KMS-11 (cell line): ENCODE measurements at regions not wholly inside any gene's neighbourhood (a gene's known extent, or its start where the extent isn't known, plus 50 kb on each side); places are given as distances from the start of the nearest gene placed in this dataset.

Source experiments
- H2AFZ ChIP-seq: fragments of 200-600 bp; sonication (generic); 2 replicates; pipeline ENCODE4 v1.6.1; 2016; ENCODE audit warnings: antibody characterized with exemption, mixed run types, low read depth
- H3K27ac ChIP-seq: fragments of 200-600 bp; sonication (generic); 2 replicates; pipeline ENCODE4 v1.6.1; 2016; ENCODE audit warnings: mild to moderate bottlenecking, mixed run types
- H3K27me3 ChIP-seq: fragments of 200-600 bp; sonication (generic); 2 replicates; pipeline ENCODE4 v1.6.1; 2017; ENCODE audit warnings: mild to moderate bottlenecking, low read depth, mixed run types, moderate library complexity; ENCODE audit not compliant: insufficient read depth
- H3K36me3 ChIP-seq: fragments of 200-600 bp; sonication (generic); 2 replicates; pipeline ENCODE4 v1.6.1; 2017; ENCODE audit warnings: mild to moderate bottlenecking, mixed run types; ENCODE audit not compliant: insufficient read depth
- H3K4me1 ChIP-seq: fragments of 200-600 bp; sonication (generic); 2 replicates; pipeline ENCODE4 v1.6.1; 2016; ENCODE audit warnings: mild to moderate bottlenecking, low read depth, mixed run types; ENCODE audit not compliant: poor library complexity, severe bottlenecking
- H3K4me2 ChIP-seq: fragments of 200-600 bp; sonication (generic); 2 replicates; pipeline ENCODE4 v1.7.0; 2016; ENCODE audit warnings: mild to moderate bottlenecking, mixed run types
- H3K4me3 ChIP-seq: fragments of 200-600 bp; sonication (generic); IDR thresholded peaks from 2 replicates; pipeline ENCODE4 v1.6.1; 2017; ENCODE audit warnings: low read depth, low read length, mixed read lengths; ENCODE audit not compliant: insufficient read depth
- H3K79me2 ChIP-seq: fragments of 200-600 bp; sonication (generic); 2 replicates; pipeline ENCODE4 v1.6.1; 2016; ENCODE audit warnings: low read depth, mixed run types; ENCODE audit not compliant: insufficient read depth
- H3K9ac ChIP-seq: fragments of 200-600 bp; sonication (generic); 2 replicates; pipeline ENCODE4 v1.6.1; 2016; ENCODE audit warnings: mild to moderate bottlenecking, mixed run types
- H4K20me1 ChIP-seq: fragments of 200-600 bp; sonication (generic); 2 replicates; pipeline ENCODE4 v1.6.1; 2016; ENCODE audit warnings: mild to moderate bottlenecking, mixed run types; ENCODE audit not compliant: insufficient read depth
- TF ChIP-seq, protein P1 (sequence below): fragments of 200-600 bp; sonication (generic); conservative IDR thresholded peaks from 2 replicates; pipeline ENCODE4 v1.6.1; 2017; ENCODE audit warnings: low read depth, mild to moderate bottlenecking, antibody characterized with exemption, low read length, moderate library complexity, mixed read lengths

DNA sequence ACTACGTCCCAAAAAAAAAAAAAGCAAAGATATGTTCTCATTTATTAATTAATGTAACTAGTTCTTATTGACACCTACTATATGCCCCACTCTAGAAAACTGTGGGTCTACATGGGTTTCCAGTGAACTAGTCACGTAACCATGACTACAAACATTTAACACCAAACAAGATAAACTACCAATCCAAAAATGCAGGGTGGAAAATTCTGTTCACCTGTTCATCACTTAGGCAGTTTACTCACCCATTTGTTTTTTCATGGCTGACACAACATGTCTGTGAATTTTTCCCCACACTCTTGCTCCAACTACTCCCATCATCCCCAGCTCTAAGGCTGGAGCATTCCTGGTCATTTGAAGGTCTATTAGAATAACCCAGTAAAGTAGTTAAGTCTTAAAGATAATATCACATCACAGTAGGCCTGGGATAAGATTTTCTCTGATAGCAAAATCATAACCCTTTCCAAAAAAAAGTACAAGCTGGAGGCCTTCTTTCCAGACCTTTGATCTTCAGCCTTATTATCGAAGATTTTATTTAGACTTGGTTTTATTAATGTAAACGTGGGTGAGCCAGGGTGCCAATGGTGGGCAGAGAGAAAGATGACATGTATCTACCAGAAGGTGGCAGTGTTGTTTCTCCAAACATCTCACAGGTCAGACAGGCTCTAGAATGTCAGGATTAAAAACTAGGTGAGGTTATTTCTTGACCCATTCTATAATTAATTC, 61.6 kb upstream of the DAAM1 start:
- Histone ChIP-seq H3K36me3 (no peaks in the 10 kb centered on the region), H3K79me2 (no peaks in the 10 kb centered on the region), H4K20me1 (no peaks in the 10 kb centered on the region), H3K4me2 (no peak overlapping the region), H3K4me1 (no peaks in the 10 kb centered on the region), H3K9ac (no peak overlapping the region), H3K4me3 (no peak overlapping the region), H3K27me3 (no peaks in the 10 kb centered on the region), H2AFZ (no peak overlapping the region), H3K27ac (no peak overlapping the region)
- TF ChIP-seq, protein P1, sequence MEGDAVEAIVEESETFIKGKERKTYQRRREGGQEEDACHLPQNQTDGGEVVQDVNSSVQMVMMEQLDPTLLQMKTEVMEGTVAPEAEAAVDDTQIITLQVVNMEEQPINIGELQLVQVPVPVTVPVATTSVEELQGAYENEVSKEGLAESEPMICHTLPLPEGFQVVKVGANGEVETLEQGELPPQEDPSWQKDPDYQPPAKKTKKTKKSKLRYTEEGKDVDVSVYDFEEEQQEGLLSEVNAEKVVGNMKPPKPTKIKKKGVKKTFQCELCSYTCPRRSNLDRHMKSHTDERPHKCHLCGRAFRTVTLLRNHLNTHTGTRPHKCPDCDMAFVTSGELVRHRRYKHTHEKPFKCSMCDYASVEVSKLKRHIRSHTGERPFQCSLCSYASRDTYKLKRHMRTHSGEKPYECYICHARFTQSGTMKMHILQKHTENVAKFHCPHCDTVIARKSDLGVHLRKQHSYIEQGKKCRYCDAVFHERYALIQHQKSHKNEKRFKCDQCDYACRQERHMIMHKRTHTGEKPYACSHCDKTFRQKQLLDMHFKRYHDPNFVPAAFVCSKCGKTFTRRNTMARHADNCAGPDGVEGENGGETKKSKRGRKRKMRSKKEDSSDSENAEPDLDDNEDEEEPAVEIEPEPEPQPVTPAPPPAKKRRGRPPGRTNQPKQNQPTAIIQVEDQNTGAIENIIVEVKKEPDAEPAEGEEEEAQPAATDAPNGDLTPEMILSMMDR, result peak; percentile 70

DNA sequence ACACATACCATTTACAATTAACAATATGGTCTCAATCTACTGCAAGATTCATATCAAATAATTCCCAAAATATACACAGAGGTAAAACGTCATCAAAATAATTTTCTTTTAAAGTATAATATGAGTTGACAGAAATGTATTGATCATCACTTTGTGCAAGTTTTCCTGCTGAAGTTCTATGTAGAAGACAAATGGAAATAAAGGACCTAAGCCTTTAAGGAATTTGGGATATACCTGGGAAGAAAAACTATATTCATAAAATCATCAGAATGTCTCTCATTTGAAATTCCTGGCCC, 61.1 kb upstream of the DAAM1 start:
- H4K20me1 ChIP-seq, result no peaks in the 10 kb centered on the region

DNA sequence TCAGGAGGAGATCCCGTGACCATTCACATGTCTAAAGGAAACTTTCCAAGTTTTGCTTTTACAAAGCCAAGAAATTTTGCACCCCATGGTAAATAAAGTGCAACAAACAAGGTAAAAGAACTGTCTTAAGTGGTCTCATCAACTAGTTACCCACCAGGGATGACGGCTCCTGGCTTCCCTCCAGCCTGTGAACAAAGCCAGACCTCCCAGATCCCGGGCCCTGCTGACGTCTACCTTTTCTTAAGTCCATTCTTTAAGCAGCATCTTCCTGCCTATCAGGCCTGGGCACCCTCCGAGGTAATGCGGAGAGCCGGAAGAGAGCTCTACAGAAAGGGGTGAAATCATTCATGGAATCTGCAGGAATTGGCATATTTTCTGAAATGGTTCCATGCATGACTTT, 58.0 kb upstream of the DAAM1 start:
- no peak overlapping the region for H3K4me3 ChIP-seq
- no peaks in the 10 kb centered on the region for H3K4me1 ChIP-seq
- no peak overlapping the region for H3K9ac ChIP-seq
- H3K36me3 ChIP-seq, result no peaks in the 10 kb centered on the region
- no peaks in the 10 kb centered on the region for H3K27me3 ChIP-seq
- H3K79me2 ChIP-seq, result no peaks in the 10 kb centered on the region
- TF ChIP-seq, protein P1, result no peak
- no peak overlapping the region for H2AFZ ChIP-seq
- no peak overlapping the region for H3K27ac ChIP-seq
- H3K4me2 ChIP-seq, result no peak overlapping the region
- H4K20me1 ChIP-seq, result no peaks in the 10 kb centered on the region

More for the DNA sequence above, 61.1 kb upstream of the DAAM1 start:
- H3K79me2 ChIP-seq, result no peaks in the 10 kb centered on the region
- no peak overlapping the region for H3K27ac ChIP-seq
- no peaks in the 10 kb centered on the region for H3K4me1 ChIP-seq
- no peaks in the 10 kb centered on the region for H3K36me3 ChIP-seq
- TF ChIP-seq, protein P1, result no peak
- H3K4me2 ChIP-seq, result no peak overlapping the region
- H3K9ac ChIP-seq, result no peak overlapping the region
- H2AFZ ChIP-seq, result no peak overlapping the region
- H3K27me3 ChIP-seq, result no peaks in the 10 kb centered on the region
- no peak overlapping the region for H3K4me3 ChIP-seq

DNA sequence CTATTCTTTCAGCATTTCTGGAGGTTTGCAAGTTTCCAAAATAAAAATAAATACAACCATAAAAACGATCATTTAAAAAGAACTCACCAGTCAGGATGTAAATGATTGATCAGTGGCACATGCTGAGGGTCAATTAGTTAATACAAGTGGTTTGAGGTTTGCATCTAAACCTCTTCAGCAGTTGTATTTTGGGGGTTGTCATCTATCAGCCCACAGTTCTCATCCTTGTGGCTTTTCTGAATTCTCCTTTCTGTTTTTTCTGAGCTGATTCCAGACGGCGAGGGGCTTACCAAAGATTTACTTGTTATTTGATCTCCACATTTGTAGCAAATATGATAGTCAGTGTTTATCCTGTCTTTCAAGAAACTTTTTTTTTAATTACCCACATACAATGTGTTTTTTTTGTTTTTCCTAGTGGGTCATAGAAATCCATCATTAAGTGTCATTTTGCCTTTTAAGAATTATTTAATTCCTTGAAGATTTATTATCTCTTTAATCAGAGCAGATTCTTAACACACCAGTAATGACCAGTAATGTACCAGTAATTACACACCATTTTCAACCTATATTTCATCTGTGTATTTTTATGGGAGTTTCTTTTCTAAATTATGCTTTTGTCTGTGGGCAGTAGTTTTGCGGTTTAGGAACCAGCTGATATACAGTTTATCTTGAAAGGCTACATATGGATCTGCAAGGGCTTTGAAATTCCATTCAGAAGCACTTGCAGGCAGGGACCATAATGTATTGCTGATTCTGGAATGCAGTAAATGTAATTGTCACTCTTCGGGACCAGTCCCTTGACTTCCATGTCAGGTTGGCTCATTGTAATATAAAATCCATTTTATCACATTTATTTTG, 56.3 kb upstream of the DAAM1 start:
- H2AFZ ChIP-seq, result no peak overlapping the region
- no peak overlapping the region for H3K4me2 ChIP-seq
- no peaks in the 10 kb centered on the region for H3K79me2 ChIP-seq
- H3K4me1 ChIP-seq, result no peaks in the 10 kb centered on the region
- no peak overlapping the region for H3K9ac ChIP-seq
- no peak overlapping the region for H3K27ac ChIP-seq
- TF ChIP-seq, protein P1, result no peak
- H4K20me1 ChIP-seq, result no peaks in the 10 kb centered on the region
- H3K27me3 ChIP-seq, result no peaks in the 10 kb centered on the region
- no peaks in the 10 kb centered on the region for H3K36me3 ChIP-seq
- no peak overlapping the region for H3K4me3 ChIP-seq
